GM12872 (cell line): ENCODE measurements at regions not wholly inside any gene's neighbourhood (a gene's known extent, or its start where the extent isn't known, plus 50 kb on each side); places are given as distances from the start of the nearest gene placed in this dataset.

Experiments
- CTCF ChIP-seq: IDR thresholded peaks from 3 replicates; pipeline ENCODE4 v1.5.1; 2011; ENCODE audit warnings: low read depth, mild to moderate bottlenecking, low read length, moderate library complexity; ENCODE audit not compliant: insufficient read depth

GRCh38 chr12:76189851-76190250 is 105.4 kb upstream of the NAP1L1 start:
- TF ChIP-seq CTCF, result no peak

- no peak for TF ChIP-seq CTCF
Measured at GRCh38 chr12:76187177-76187576, 102.7 kb upstream of the NAP1L1 start.

- TF ChIP-seq CTCF, result no peak
Measured at GRCh38 chr12:76186131-76186906, 101.8 kb upstream of the NAP1L1 start.

- TF ChIP-seq CTCF, result no peak
Measured at GRCh38 chr12:76183459-76184186, 99.1 kb upstream of the NAP1L1 start.

GRCh38 chr12:76180401-76181277 is 96.2 kb upstream of the NAP1L1 start:
- no peak for TF ChIP-seq CTCF

GRCh38 chr12:76178452-76178851 is 94.0 kb upstream of the NAP1L1 start:
- no peak for TF ChIP-seq CTCF

- TF ChIP-seq CTCF, result no peak
Measured at GRCh38 chr12:76177821-76178220, 93.3 kb upstream of the NAP1L1 start.
